Adrenal gland (tissue), 5 donors: ENCODE measurements at regions not wholly inside any gene's neighbourhood (a gene's known extent, or its start where the extent isn't known, plus 50 kb on each side); places are given as distances from the start of the nearest gene placed in this dataset.

Experiments used
- CTCF ChIP-seq, 6 experiments: fragments of 450-650 bp in 4 of 6; fragments of 200-600 bp in 2 of 6; sonication (generic) in 1 of 6; IDR thresholded peaks; 1 replicate in 5 of 6; 2 replicates in 1 of 6; pipeline versions ENCODE4 v1.5.1 to v1.8.0; 2016 to 2021; ENCODE audit warnings: antibody characterized with exemption in 6 of 6, mild to moderate bottlenecking in 2 of 6, moderate library complexity in 1 of 6
- POLR2A ChIP-seq, 2 donors: fragments of 450-650 bp; IDR thresholded peaks; one replicate each; pipeline ENCODE4 v1.6.1; 2017; ENCODE audit warnings: antibody characterized with exemption in 2 of 2, mild to moderate bottlenecking in 2 of 2, moderate library complexity in 1 of 2
- donor health status: DM: no; HTN: no; CAD: no.

- TF ChIP-seq POLR2A (IDR thresholded peaks at IDR 0.05) = no peak
- TF ChIP-seq CTCF (IDR thresholded peaks at IDR 0.05) = no peak
Measured at GRCh38 chr6:19664050-19664449, 173.1 kb upstream of the ID4 start.
